Heart left ventricle (tissue), 16 donors: ENCODE measurements at regions not wholly inside any gene's neighbourhood (a gene's known extent, or its start where the extent isn't known, plus 50 kb on each side); places are given as distances from the start of the nearest gene placed in this dataset.

Source experiments
- ATAC-seq, 4 donors: fragments of 200-7000 bp; cut with Tn5 transposase; one replicate each; pipeline ENCODE4 v1.9.1; 2020 to 2022; ENCODE audit warnings: moderate library complexity in 4 of 4, mild to moderate bottlenecking in 3 of 4, moderate number of reproducible peaks in 1 of 4
- DNase-seq, 5 donors: peaks; one replicate each; pipeline ENCODE4 v3.0.0-alpha.2; 2020
- H3K27ac ChIP-seq, 12 donors: fragments of 200-600 bp; sonication (generic) in 4 of 12; one replicate each; pipeline versions ENCODE4 v1.5.0 to v1.8.0; 2016 to 2022; ENCODE audit warnings: mild to moderate bottlenecking in 2 of 12
- H3K27me3 ChIP-seq, 9 donors: fragments of 200-600 bp; sonication (generic) in 2 of 9; one replicate each; pipeline versions ENCODE4 v1.5.1 to v1.8.0; 2016 to 2022; ENCODE audit warnings: mild to moderate bottlenecking in 3 of 9
- H3K36me3 ChIP-seq, 9 donors: fragments of 200-600 bp; sonication (generic) in 2 of 9; one replicate each; pipeline versions ENCODE4 v1.5.0 to v1.8.0; 2018 to 2022; ENCODE audit warnings: mild to moderate bottlenecking in 2 of 9
- H3K4me1 ChIP-seq, 12 donors: fragments of 200-600 bp; sonication (generic) in 4 of 12; one replicate each; pipeline versions ENCODE4 v1.5.0 to v1.8.0; 2016 to 2022; ENCODE audit warnings: mild to moderate bottlenecking in 3 of 12
- H3K4me3 ChIP-seq, 12 donors: fragments of 200-600 bp; sonication (generic) in 4 of 12; one replicate each; pipeline versions ENCODE4 v1.5.0 to v1.8.0; 2017 to 2022; ENCODE audit warnings: mild to moderate bottlenecking in 9 of 12, moderate library complexity in 4 of 12
- H3K9me3 ChIP-seq, 12 donors: fragments of 200-600 bp; sonication (generic) in 4 of 12; one replicate each; pipeline versions ENCODE4 v1.5.0 to v1.8.0; 2016 to 2022; ENCODE audit warnings: mild to moderate bottlenecking in 1 of 12
- CTCF ChIP-seq, 12 donors: fragments of 200-600 bp; sonication (generic) in 4 of 12; IDR thresholded peaks; one replicate each; pipeline versions ENCODE4 v1.5.0 to v1.8.0; 2018 to 2022; ENCODE audit warnings: antibody characterized with exemption in 12 of 12, mild to moderate bottlenecking in 5 of 12
- POLR2A ChIP-seq, 2 donors: fragments of 450-650 bp; IDR thresholded peaks; one replicate each; pipeline ENCODE4 v1.6.1; 2017; ENCODE audit warnings: antibody characterized with exemption in 2 of 2, mild to moderate bottlenecking in 2 of 2, moderate library complexity in 2 of 2
- whole genome bisulfite sequencing, 4 donors: extraction: QIAGEN DNeasy Blood & Tissue Kit in 2 of 4; methylation state at CpG; one replicate each; pipeline versions ENCODE4 v1.1.5 to v1.1.7; 2013 to 2018; 5-methylcytosine and 5-hydroxymethylcytosine counted together
- intact Hi-C, 10 donors: fragments of 100-400 bp; cut with DNase I; formaldehyde crosslinking; loops; one replicate each; pipeline versions ENCODE4 v1.11.1 to v1.14.2; 2022
- donor health status: ischemic (EF 13 %, LVEDD 7.1; RV severe dilation, severe dysfunction).
- donor health status: healthy with polysubstance abuse.
- donor health status: DM: no; HTN: yes; CAD: no.
- donor health status: DM: no; HTN: no; CAD: no.
- donor health status: ischemic (EF 25% LVEDD 6.9; RV normal size, moderate dysfunction).
- donor health status: ischemic (EF 25% LVEDD 5.7; RV mildly dilated, moderate dysfunction).
- donor health status: healthy.
- donor health status: DM: yes; HTN: yes; CAD: no.
- donor health status: ischemic (EF 35%, LVEDD 5.7; RV mildly dilated, moderate dysfunction).
- donor health status: nonischemic (EF 11% LVEDD 7.7; RV severe dilation, severe dysfunction).
- donor health status: DM: yes; HTN: yes; CAD: no.
- donor health status: PGD.
- donor health status: ischemic (EF 29% LVEDD 5.4; RV normal size, mild dysfunction).
- donor health status: nonischemic (EF 23%, LVEDD 6.1; RV moderate dilation, normal function).

GRCh38 chr15:69853544-69853951 is 244.2 kb downstream of the TLE3 start:
- no peaks in the 10 kb centered on the region for H3K4me1 ChIP-seq
- no peaks in the 10 kb centered on the region for H3K36me3 ChIP-seq
- no peak for TF ChIP-seq CTCF (IDR thresholded peaks at IDR 0.05)
- no peak for TF ChIP-seq POLR2A (IDR thresholded peaks at IDR 0.05)
- H3K4me3 ChIP-seq = no peak overlapping the region
- WGBS, 4 donors = 84 to 90% (median 86%) methylated on average over 6 of the region's 6 CpGs
- no peak overlapping the region for H3K27ac ChIP-seq
- peaks cover 0 to 21% (median 0%) of the 10 kb centered on the region in 9 donors for H3K27me3 ChIP-seq
- DNase-seq = no peak
- no peaks in the 10 kb centered on the region for H3K9me3 ChIP-seq
- intact Hi-C loops = no loop called here
- no peak for ATAC-seq

GRCh38 chr15:69854001-69854400 is 243.7 kb downstream of the TLE3 start:
- ATAC-seq (no peak), DNase-seq (no peak)
- 67 to 77% (median 74%) methylated on average over 4 of the region's 4 CpGs for WGBS, 4 donors
- Histone ChIP-seq H3K9me3 (no peaks in the 10 kb centered on the region), H3K4me3 (no peak overlapping the region), H3K27me3 (peaks cover 0 to 21% (median 0%) of the 10 kb centered on the region in 9 donors), H3K36me3 (no peaks in the 10 kb centered on the region), H3K27ac (no peak overlapping the region), H3K4me1 (no peaks in the 10 kb centered on the region)
- intact Hi-C loops = no loop called here
- TF ChIP-seq POLR2A (IDR thresholded peaks at IDR 0.05) (no peak), CTCF (IDR thresholded peaks at IDR 0.05) (no peak)

GRCh38 chr15:69854521-69855181 is 243.1 kb downstream of the TLE3 start:
- Histone ChIP-seq H3K36me3 (no peaks in the 10 kb centered on the region), H3K4me3 (no peak overlapping the region), H3K27me3 (peaks cover 0 to 26% (median 0%) of the 10 kb centered on the region in 9 donors), H3K9me3 (no peaks in the 10 kb centered on the region), H3K4me1 (no peaks in the 10 kb centered on the region), H3K27ac (no peak overlapping the region)
- DNase-seq = no peak
- no peak for TF ChIP-seq POLR2A (IDR thresholded peaks at IDR 0.05)
- no peak for TF ChIP-seq CTCF (IDR thresholded peaks at IDR 0.05)
- intact Hi-C loops = no loop called here
- no peak for ATAC-seq
- WGBS, 4 donors = 39 to 53% (median 41%) methylated on average over 11 of the region's 11 CpGs

- no peak for DNase-seq
- WGBS, 4 donors = 86 to 90% (median 87%) methylated on average over 13 of the region's 13 CpGs
- intact Hi-C loops = no loop called here
- H3K9me3 ChIP-seq = no peaks in the 10 kb centered on the region
- H3K4me1 ChIP-seq = no peaks in the 10 kb centered on the region
- no peak for ATAC-seq
- no peaks in the 10 kb centered on the region for H3K36me3 ChIP-seq
- TF ChIP-seq CTCF (IDR thresholded peaks at IDR 0.05) (no peak), POLR2A (IDR thresholded peaks at IDR 0.05) (no peak)
- H3K4me3 ChIP-seq = no peak overlapping the region
- no peak overlapping the region for H3K27ac ChIP-seq
- H3K27me3 ChIP-seq = peaks cover 0 to 29% (median 0%) of the 10 kb centered on the region in 9 donors
Observed at GRCh38 chr15:69855258-69856000, 242.3 kb downstream of the TLE3 start.
